HCT116 (cell line): ENCODE measurements at regions not wholly inside any gene's neighbourhood (a gene's known extent, or its start where the extent isn't known, plus 50 kb on each side); places are given as distances from the start of the nearest gene placed in this dataset.
"Not testable (repeated sequence)": the region's sequence is repeated elsewhere in the genome, so short reads cannot be mapped to it uniquely, and the experiment has no call there.

Experiments
- ATAC-seq: fragments of 200-7000 bp; cut with Tn5 transposase; 2 replicates; pipeline ENCODE4 v1.9.1; 2020; ENCODE audit warnings: mild to moderate bottlenecking, moderate library complexity
- BruUV-seq: library from RNA; stranded (reverse); fragments of 400-500 nt; replicated peaks from 2 replicates; lab custom pipeline; 2021; lab: Mats Ljungman, UMichigan
- CTCF ChIA-PET: fragments of 300-600 bp; sonication (Branson Sonifier 250); formaldehyde crosslinking; loops from one replicate; lab custom pipeline; 2021; ENCODE audit warnings: antibody characterized with exemption; lab: Charles Lee
- POLR2A ChIA-PET: fragments of 300-600, 350-600 bp; sonication (Branson Sonifier 250); formaldehyde crosslinking; loops from one replicate; lab custom pipeline; 2021; ENCODE audit warnings: antibody characterized with exemption; lab: Charles Lee
- RAD21 ChIA-PET, 2 experiments: fragments of 300-600 bp; sonication (Branson Sonifier 250); formaldehyde crosslinking; loops; one replicate each; lab custom pipeline; 2023; ENCODE audit warnings: low total read pairs in 2 of 2; ENCODE audit not compliant: uncharacterized antibody in 2 of 2, unreplicated experiment in 2 of 2, low non-redundant PET in 1 of 2; lab: Charles Lee
- DNase-seq: peaks from one replicate; pipeline ENCODE4 v3.0.0-alpha.2; 2010; ENCODE audit warnings: low read depth, low spot score
- H2AFZ ChIP-seq: fragments of 200-600 bp; shearing (Covaris generic), sonication (generic); 2 replicates; pipeline ENCODE4 v1.6.1; 2017; ENCODE audit warnings: low read depth, mixed run types, mixed read lengths, antibody characterized with exemption, low read length; ENCODE audit not compliant: poor library complexity, severe bottlenecking
- H3K27ac ChIP-seq: 2 replicates; pipeline ENCODE4 v1.5.1; 2012; ENCODE audit warnings: low read depth, low read length
- H3K27me3 ChIP-seq: fragments of 200-600 bp; sonication (generic); 2 replicates; pipeline ENCODE4 v1.6.1; 2016; ENCODE audit warnings: mixed run types, low read length, mixed read lengths; ENCODE audit not compliant: insufficient read depth
- H3K36me3 ChIP-seq, 2 experiments: fragments of 200-500 bp in 1 of 2; fragments of 200-600 bp in 1 of 2; sonication (Bioruptor generic) in 1 of 2; sonication (generic) in 1 of 2; 2 replicates each; pipeline versions ENCODE4 v1.5.1 to v1.6.1; 2014 to 2016; ENCODE audit warnings: low read length in 2 of 2, inconsistent platforms in 1 of 2, mixed read lengths in 1 of 2, mixed run types in 1 of 2; ENCODE audit not compliant: insufficient read depth in 2 of 2, control insufficient read depth in 1 of 2
- H3K4me1 ChIP-seq, 2 experiments: fragments of 200-600 bp in 1 of 2; sonication (generic) in 1 of 2; 2 replicates each; pipeline versions ENCODE4 v1.5.1 to v1.6.1; 2012 to 2017; ENCODE audit warnings: low read length in 2 of 2, inconsistent platforms in 1 of 2, mild to moderate bottlenecking in 1 of 2, mixed read lengths in 1 of 2, mixed run types in 1 of 2, moderate library complexity in 1 of 2; ENCODE audit not compliant: insufficient read depth in 2 of 2, control insufficient read depth in 1 of 2
- H3K4me2 ChIP-seq: fragments of 200-600 bp; sonication (generic); 2 replicates; pipeline ENCODE4 v1.6.1; 2017; ENCODE audit warnings: mixed run types, low read length, mixed read lengths
- H3K4me3 ChIP-seq, 2 experiments: fragments of 200-600 bp in 1 of 2; sonication (generic) in 1 of 2; replicated peaks in 1 of 2; 2 replicates each; pipeline ENCODE4 v1.5.1; 2011 to 2016; ENCODE audit warnings: low read length in 2 of 2, control low read depth in 1 of 2, low read depth in 1 of 2, mild to moderate bottlenecking in 1 of 2, mixed read lengths in 1 of 2, mixed run types in 1 of 2
- H3K79me2 ChIP-seq: fragments of 200-600 bp; sonication (generic); 2 replicates; pipeline ENCODE4 v1.6.1; 2017; ENCODE audit warnings: mild to moderate bottlenecking, mixed run types, low read length, moderate library complexity, mixed read lengths; ENCODE audit not compliant: insufficient read depth
- H3K9ac ChIP-seq: fragments of 200-600 bp; sonication (generic); 2 replicates; pipeline ENCODE4 v1.6.1; 2016; ENCODE audit warnings: low read length, mixed read lengths
- H3K9me2 ChIP-seq: fragments of 200-600 bp; sonication (generic), shearing (Covaris generic); 2 replicates; pipeline ENCODE4 v1.6.1; 2017; ENCODE audit warnings: mixed run types, mild to moderate bottlenecking, moderate library complexity; ENCODE audit not compliant: insufficient read depth
- H3K9me3 ChIP-seq, 2 experiments: fragments of 200-500 bp in 1 of 2; fragments of 200-600 bp in 1 of 2; sonication (Bioruptor generic) in 1 of 2; sonication (generic) in 1 of 2; 2 replicates each; pipeline ENCODE4 v1.6.1; 2014 to 2017; ENCODE audit warnings: low read length in 2 of 2, mixed read lengths in 2 of 2, inconsistent platforms in 1 of 2, low read depth in 1 of 2, mild to moderate bottlenecking in 1 of 2, mixed run types in 1 of 2, moderate library complexity in 1 of 2; ENCODE audit not compliant: control insufficient read depth in 1 of 2, insufficient read depth in 1 of 2
- H4K20me1 ChIP-seq: fragments of 200-600 bp; sonication (generic), shearing (Covaris generic); 2 replicates; pipeline ENCODE4 v1.6.1; 2017; ENCODE audit warnings: mixed run types, mild to moderate bottlenecking, moderate library complexity; ENCODE audit not compliant: insufficient read depth
- CEBPB ChIP-seq: IDR thresholded peaks from 2 replicates; pipeline ENCODE4 v1.6.1; 2012; ENCODE audit warnings: low read depth
- CTCF ChIP-seq, 3 experiments: fragments of 200-600 bp in 1 of 3; sonication (generic) in 1 of 3; IDR thresholded peaks in 2 of 3; conservative IDR thresholded peaks in 1 of 3; 2 replicates each; pipeline ENCODE4 v1.5.1; 2012 to 2017; ENCODE audit warnings: low read depth in 2 of 3, low read length in 2 of 3, antibody characterized with exemption in 1 of 3, borderline replicate concordance in 1 of 3, control low read depth in 1 of 3, mild to moderate bottlenecking in 1 of 3, mixed read lengths in 1 of 3, mixed run types in 1 of 3, moderate library complexity in 1 of 3; ENCODE audit not compliant: insufficient read depth in 1 of 3
- EGR1 ChIP-seq: IDR thresholded peaks from 2 replicates; pipeline ENCODE4 v1.6.1; 2012; ENCODE audit warnings: low read depth
- EZH2 ChIP-seq: fragments of 200-600 bp; sonication (generic); IDR thresholded peaks from 2 replicates; pipeline ENCODE4 v1.6.1; 2017; ENCODE audit warnings: antibody characterized with exemption, mixed run types
- JUND ChIP-seq: IDR thresholded peaks from 2 replicates; pipeline ENCODE4 v1.6.1; 2012
- REST ChIP-seq: IDR thresholded peaks from 2 replicates; pipeline ENCODE4 v1.6.1; 2012; ENCODE audit warnings: low read depth
- SP1 ChIP-seq: IDR thresholded peaks from 2 replicates; pipeline ENCODE4 v1.6.1; 2012; ENCODE audit warnings: low read depth
- TCF7L2 ChIP-seq: IDR thresholded peaks from 2 replicates; pipeline ENCODE4 v1.7.0; 2011; ENCODE audit warnings: borderline replicate concordance, inconsistent platforms; ENCODE audit not compliant: insufficient read depth, insufficient read length; ENCODE audit errors: extremely low read depth
- intact Hi-C: fragments of 100-400 bp; cut with micrococcal nuclease; formaldehyde crosslinking; loops from 2 replicates; pipeline ENCODE4 v1.10.0; 2022

GRCh38 chr3:32042867-32043266 is 61.3 kb downstream of the ZNF860 start:
- POLR2A ChIA-PET, CTCF ChIA-PET, H2AFZ ChIP-seq: not testable (repeated sequence)

GRCh38 chr3:32045091-32045915 is 61.1 kb upstream of the GPD1L start:
- 0 out of 2 replicates have a peak, but pooled peaks have one; percentile 46 for ATAC-seq
- peaks cover 0 to 4% of the 10 kb centered on the region in 2 experiments; a peak in 1 of 4 replicates for H3K9me3 ChIP-seq
- TF ChIP-seq EGR1 (no peak), TCF7L2 (no peak), CTCF (IDR thresholded peaks at IDR 0.05 in 2 of 3, conservative IDR thresholded peaks at IDR 0.05 in 1 of 3; ENCODE audit: borderline replicate concordance in 1 of 3, insufficient read depth in 1 of 3, low read depth in 2 of 3, low read length in 2 of 3) (no peak), REST (no peak), SP1 (no peak), EZH2 (no peak), CEBPB (peak; percentile 57), JUND (no peak)
- CTCF ChIA-PET, result no interaction called here
- H3K9me2 ChIP-seq, result no peaks in the 10 kb centered on the region
- no peaks in the 10 kb centered on the region for H4K20me1 ChIP-seq
- H2AFZ ChIP-seq, result peak overlapping the region; percentile 72
- no peak overlapping the region for H3K4me3 ChIP-seq
- no peaks in the 10 kb centered on the region for H3K79me2 ChIP-seq
- POLR2A ChIA-PET, result interaction anchor here (1.4 kb wide), 1 partner anchor 61 kb away, joined by 3 read pairs; the partner anchor contains the start of gene GPD1L
- H3K27me3 ChIP-seq, result no peaks in the 10 kb centered on the region
- peak overlapping the region; percentile 23; the same call in 1 of the 2 replicates for H3K4me2 ChIP-seq
- DNase-seq, result peak; percentile 8
- intact Hi-C loops, result no loop called here
- peaks cover 6 to 11% of the 10 kb centered on the region in 2 experiments; a peak in 2 of 4 replicates for H3K4me1 ChIP-seq
- no peak overlapping the region for H3K9ac ChIP-seq
- no peaks in the 10 kb centered on the region for H3K36me3 ChIP-seq
- H3K27ac ChIP-seq, result no peak overlapping the region
- no TSS peak for BruUV-seq
- RAD21 ChIA-PET, result no interaction called here

More at GRCh38 chr3:32042867-32043266, 61.3 kb downstream of the ZNF860 start:
- RAD21 ChIA-PET, H3K36me3 ChIP-seq, H4K20me1 ChIP-seq, H3K79me2 ChIP-seq, H3K9me2 ChIP-seq, H3K9me3 ChIP-seq, H3K27ac ChIP-seq, H3K4me2 ChIP-seq, ATAC-seq, H3K9ac ChIP-seq, intact Hi-C loops, H3K4me3 ChIP-seq, DNase-seq, BruUV-seq, H3K27me3 ChIP-seq: not testable (repeated sequence)
- H3K4me1 ChIP-seq, result peaks cover 6 to 12% of the 10 kb centered on the region in 2 experiments; a peak in 2 of 4 replicates
